ENCODE measurements at regions not wholly inside any gene's neighbourhood (a gene's known extent, or its start where the extent isn't known, plus 50 kb on each side); places are given as distances from the start of the nearest gene placed in this dataset.
A peak's percentile ranks its signal among the peaks of the same experiment; 100 is the strongest.

DNA sequence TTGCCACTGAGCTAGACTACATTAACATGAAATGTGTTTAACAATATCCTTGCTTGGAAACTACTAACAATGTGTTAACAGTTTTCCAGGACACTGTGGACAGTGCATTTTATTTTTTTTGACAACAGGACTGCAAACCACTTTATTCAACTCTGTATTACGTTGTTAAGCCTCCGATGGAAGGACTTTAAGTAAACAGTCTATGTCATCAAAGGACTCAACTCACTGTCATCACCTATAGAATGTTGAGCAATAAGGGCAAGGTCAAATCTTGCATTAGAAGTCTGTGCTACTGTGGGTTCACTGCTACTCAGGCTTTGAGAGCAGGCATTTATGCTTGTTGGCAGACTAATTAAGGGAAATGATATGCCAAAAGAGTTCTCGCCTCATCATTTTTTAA, 483.7 kb downstream of the FLRT2 start:
- no peak for DNase-seq (ENCODE audit: low read depth)

DNA sequence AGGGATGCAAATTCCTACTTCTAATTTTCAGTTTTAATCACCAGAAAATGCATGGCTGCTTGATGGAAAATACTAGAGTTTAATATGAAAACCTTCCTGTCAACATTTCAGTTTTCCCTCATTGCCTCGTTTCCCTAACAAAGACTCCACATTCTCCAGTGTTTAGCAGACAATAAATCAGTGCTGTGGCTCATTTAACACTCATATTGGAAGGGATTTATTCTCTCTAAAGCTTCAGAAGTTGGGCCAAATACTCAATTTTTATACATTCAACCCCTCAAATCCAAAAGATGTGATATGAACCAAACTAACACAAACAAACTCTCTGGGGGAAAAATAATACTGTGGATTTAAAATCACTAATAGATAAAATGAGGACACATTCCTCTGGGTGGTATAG, 482.5 kb downstream of the FLRT2 start:
- no peak for DNase-seq (ENCODE audit: low read depth)

DNA sequence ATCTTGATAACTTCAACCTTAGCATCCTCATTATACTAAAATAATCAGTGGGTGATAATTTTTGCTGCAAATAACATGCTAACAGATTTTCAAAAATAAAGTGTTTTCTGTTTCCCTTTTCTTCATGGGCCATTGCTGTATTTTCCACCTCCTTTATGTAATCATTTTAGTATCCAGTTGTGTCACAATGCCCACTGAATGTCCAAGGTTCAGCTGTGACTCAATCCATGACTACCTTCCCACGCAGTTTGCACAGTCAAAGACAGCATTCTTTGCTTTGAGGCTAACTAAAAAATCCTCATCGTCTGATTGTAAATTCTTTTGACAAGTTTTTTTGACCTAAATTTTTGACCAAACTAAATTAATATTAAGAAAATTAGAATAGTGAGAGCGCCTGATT, 474.1 kb downstream of the FLRT2 start:
- no peak for DNase-seq (ENCODE audit: low read depth)

DNA sequence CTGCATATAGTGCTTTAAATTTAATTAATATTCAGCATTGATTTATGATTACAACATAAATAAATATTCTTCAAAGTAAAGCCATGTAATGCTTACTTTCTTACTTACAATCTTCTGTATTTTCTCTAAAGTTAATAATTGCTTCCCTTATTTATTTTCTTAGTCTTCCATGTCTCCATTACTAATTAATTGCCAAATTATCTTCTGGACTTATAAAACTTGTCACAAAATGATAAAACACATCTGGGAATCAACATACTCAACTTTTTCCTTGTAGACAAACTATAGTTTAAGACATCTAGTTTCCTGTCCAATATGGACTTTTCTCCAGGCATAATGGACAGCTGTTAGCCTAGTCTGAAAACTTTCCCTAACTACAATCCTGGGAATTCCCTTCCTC, 466.6 kb downstream of the FLRT2 start:
- no peak for DNase-seq (ENCODE audit: low read depth)

DNA sequence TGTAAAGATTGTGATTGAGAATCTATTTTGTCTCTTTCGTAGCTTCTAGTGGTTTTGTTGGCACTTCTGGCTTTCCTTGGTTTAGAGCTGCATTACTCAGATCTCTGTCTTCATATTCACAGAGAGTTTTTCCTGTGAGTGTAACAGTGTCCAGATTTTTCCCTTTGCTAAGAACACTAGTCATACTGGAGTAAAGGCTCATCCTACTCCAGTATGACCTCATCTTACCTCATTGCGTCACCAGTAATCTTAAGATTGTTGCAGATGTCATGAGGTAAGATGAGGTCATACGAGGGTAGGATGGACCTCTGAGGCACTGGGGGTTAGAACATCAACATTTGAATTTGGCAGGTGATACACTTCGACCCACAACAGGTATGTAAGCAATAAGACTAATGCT, 461.2 kb downstream of the FLRT2 start:
- no peak for DNase-seq (ENCODE audit: low read depth)

DNA sequence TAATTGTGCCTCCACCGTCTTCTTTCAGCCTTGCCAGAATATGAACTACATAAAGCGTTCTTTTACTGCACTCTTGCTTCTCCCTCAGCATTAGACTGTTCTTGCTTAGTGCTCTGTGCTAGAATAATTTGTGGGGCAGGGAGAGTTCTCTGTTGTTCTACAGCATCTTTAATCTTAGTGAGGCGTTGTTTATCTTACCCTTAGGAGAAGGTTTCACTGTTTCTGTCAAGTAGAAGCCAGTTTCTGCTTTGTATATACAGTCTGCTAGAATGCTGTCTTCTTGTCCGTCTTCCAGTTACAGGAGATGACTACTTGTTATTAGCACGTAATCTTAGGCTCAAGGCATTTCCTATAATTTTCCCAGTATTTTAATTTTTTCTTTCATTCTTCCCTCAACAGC, 458.0 kb downstream of the FLRT2 start:
- no peak for DNase-seq (ENCODE audit: low read depth)

DNA sequence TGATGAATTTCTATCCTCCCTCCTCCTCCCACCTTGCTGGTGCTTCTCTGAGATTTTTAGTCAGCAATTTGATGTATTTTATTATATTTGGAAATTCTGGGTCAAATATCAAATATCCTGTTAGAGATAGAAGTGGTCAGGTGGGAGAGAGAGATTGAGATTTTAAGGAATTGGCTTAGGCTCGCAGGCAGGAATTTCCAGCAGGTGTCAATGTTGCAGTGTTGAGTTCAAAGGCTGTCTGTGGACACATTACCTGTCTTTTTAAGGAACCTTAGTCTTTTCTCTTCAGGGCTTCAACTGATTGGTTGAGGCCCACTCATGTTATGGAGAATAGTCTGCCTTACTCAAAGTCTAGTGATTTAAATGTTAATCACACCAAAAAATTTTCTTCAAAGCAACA, 457.3 kb downstream of the FLRT2 start:
- no peak for DNase-seq (ENCODE audit: low read depth)

DNA sequence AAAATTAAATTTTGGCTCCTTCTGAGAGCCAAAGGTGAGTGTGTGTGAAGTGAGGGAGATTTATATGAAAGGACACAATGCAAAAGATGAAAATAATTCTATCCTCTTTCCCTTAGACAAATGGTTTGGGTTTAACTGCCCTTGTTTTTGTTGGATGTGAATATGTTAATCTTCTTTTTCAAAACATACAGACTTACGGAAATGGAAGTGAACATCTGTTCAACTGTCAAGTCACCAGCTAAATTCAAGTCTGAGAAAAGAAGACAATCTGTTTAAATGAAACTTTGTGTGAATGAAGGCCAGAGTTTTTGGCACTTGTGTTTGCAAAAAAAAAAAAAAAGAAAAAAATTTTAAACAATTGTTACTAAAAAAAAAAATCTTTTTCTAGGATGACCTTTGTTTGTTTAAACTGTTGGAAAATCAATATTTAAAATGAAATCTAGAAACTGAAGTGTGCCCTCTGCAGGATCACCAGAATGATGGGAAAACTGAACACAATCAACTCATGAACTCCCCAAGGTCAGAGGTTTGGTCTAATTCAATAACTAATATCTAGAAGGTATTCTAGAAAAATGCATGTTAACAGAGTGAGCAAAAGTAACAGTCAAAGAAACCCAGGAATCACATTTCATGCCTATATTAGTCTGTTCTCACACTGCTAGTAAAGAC, 448.8 kb downstream of the FLRT2 start:
- no peak for DNase-seq (ENCODE audit: low read depth)

DNA sequence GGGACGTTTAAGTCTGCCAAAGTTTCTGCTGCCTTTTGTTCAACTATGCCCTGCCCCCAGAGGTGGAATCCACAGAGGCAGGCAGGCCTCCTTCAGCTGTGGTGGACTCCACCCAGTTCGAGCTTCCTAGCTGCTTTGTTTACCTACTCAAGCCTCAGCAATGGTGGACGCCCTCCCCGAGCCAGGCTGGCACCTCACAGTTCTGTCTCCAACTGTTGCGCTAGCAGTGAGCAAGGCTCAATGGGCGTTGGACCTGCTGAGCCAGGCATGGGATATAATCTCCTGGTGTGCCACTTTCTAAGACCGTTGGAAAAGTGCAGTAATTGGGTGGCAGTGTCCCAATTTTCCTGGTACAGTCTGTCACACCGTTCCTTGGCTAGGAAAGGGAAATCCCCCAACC, 444.7 kb downstream of the FLRT2 start:
- no peak for DNase-seq (ENCODE audit: low read depth)

DNA sequence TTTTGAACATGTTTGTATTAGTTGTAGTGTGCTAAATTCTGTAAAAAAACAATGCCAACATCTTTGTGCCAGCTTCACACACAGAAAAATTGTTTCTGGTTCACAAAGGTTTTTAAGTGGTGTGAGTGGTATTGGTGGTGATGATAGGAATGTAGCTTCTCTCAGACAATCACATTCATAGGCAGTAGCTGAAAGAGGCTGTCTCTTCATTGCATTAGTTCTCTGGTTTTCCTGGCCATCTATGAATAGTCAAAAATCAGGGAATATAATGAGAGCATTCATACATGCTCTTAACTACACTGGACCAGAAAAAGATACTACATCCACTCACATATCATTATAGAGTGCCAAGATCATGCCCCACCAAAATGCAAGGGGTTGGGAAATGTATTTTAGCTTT, 433.5 kb downstream of the FLRT2 start:
- DNase-seq (ENCODE audit: low read depth) = no peak

DNA sequence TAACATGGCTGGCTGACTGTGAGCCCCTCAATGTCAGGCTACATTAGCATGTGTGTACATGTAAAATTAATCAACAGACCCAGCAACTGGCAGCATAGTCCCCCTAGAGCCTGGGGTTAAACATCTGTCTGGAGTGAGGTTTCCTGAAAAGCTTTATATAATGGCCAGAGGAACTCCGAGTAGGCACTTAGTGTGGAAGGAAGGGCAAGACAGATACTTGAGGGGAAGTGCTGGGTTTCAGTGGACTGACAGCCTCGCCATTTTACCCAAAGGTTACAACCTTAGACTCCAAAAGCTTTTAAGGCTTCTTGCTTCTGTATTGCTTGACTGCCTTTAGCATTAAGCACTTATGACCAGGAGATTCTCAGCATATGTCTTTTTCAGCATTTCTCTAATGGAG, 430.8 kb downstream of the FLRT2 start:
- DNase-seq (ENCODE audit: low read depth) = no peak

DNA sequence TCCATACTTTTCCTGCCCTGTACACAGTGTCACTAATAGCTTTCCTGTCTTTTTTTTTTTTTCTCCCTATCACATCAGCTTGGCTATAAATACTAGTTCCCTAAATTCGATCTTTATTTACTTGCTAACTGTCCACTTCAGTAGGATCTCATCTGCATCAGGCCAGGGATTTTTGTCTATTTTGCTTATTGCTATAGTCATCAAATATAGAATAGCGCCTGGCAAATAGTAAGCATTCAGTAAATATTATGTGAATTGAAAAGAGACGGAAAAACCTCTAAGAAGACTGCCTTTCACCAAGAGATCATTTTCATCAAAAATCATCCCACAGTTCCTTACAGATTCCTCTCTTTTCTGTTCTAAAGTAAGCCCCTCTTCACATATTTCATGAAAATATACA, 429.1 kb downstream of the FLRT2 start:
- DNase-seq (ENCODE audit: low read depth) = no peak

DNA sequence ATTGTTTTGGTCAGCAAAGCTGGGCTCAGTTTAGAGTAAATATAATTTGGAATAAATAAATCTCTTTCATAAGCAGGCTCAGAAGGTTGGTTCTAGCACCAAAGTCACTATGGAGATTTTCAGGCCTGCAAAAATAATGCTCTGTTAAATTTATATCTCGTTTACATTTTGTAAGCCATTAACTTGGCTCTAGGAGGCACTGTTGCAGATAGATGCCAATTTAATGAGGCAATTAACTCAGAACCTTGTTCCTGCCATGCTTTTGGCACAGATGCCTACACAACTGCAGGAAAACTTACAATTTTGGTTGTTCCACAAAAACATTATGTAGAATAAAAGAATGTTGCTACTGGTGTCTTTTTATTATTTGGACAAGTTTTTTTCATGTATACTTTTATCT, 428.1 kb downstream of the FLRT2 start:
- DNase-seq (ENCODE audit: low read depth) = no peak

DNA sequence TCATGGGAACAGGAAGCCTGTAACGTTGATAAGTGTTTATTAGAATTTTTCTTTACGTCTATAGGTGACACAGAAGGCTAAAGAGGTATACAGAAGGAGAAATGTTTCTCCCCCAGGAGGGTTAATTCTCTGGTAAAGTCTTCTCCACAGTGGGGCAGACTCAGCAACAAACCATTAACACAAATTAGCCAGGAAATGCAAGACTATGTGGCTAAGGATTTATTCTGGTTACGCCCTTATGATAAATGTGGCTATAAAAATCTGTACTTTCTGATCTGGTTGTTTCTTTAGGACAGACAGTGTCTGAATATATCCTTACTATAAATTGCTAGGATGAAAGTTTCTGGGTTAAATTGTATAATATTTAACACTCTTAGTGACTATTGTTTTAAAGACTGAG, 423.3 kb downstream of the FLRT2 start:
- DNase-seq (ENCODE audit: low read depth) = no peak

DNA sequence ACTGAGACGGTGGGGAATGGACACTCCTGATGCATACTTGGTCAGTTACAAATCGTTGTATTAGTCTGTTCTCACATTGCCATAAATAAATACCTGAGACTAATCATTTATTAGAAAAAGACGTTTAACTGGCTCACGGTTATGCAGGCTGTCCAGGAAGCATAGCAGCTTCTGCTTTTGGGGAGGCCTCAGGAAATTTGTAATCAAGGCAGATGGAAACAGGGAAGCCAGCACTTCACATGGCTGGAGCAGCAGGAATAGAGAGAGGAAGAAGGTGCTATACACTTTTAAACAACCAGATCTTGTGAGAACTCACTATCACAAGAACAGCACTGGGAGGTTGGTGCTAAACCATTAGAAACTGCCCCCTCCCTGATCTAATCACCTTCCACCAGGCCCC, 418.2 kb downstream of the FLRT2 start:
- no peak for DNase-seq (ENCODE audit: low read depth)

DNA sequence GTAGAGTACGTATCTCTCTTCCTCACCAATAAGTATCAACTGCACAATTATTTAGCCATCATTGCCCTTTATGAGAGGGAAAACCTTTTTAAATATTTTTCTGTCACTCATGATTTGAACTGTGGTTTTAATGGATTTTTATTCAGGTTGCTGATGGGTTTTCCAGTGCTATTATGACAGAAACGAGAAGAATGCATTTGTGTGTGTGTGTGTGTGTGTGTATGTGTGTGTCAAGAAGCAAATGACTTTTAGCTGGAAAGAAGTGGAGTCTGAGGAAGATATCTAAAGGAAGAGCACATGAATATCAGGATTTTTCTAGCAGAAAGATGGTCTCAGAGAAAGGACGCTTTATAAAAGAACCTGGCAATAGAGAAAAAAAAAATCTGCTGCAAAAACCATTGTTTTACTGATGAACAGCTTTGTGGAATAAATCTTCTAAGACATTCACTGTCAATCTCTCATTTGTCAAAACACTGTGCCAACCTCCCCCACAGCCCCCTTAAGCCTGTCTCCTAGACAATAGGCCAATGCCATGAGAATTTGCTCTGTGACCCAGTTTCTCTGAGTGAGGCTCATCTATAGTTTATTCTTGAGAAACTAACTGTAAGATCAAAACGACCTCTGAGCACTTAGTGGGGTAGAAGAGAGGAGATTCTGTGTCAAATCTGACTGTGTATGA, 417.7 kb downstream of the FLRT2 start:
- no peak for DNase-seq (ENCODE audit: low read depth)

DNA sequence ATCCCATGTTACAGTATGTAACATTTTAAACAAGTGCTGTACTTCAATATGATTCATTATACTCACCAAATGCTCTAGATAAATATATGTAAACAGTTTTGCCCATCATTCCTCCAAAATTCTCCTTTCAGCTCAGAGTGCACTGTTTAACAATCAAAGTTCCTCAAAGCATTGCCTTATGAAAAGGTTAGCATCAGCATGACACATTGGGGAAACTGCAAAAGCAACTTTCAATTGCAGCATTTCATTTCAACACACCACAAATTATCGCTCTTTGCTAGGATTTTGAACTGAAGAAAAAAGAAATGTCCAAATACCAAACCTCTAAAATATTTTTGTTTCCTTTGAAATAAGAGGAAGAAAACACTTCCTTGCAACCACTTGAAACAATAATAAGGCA, 413.2 kb downstream of the FLRT2 start:
- DNase-seq (ENCODE audit: low read depth) = no peak

DNA sequence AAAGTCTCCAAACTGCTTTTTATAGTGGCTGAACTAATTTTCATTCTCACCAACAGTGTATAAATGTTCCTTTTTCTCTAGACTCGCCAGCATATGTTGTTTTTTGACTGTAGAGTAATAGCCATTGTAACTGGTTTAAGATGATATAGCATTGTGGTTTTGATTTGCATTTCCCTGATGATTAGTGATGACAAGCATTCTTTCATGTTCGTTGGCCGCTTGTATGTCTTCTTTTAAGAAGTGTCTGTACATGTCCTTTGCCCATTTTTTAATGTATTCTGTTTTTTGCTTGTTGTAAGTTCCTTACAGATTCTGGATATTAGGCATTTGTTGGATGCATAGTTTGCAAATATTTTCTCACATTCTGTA, 404.9 kb downstream of the FLRT2 start:
- no peak for DNase-seq (ENCODE audit: low read depth)

DNA sequence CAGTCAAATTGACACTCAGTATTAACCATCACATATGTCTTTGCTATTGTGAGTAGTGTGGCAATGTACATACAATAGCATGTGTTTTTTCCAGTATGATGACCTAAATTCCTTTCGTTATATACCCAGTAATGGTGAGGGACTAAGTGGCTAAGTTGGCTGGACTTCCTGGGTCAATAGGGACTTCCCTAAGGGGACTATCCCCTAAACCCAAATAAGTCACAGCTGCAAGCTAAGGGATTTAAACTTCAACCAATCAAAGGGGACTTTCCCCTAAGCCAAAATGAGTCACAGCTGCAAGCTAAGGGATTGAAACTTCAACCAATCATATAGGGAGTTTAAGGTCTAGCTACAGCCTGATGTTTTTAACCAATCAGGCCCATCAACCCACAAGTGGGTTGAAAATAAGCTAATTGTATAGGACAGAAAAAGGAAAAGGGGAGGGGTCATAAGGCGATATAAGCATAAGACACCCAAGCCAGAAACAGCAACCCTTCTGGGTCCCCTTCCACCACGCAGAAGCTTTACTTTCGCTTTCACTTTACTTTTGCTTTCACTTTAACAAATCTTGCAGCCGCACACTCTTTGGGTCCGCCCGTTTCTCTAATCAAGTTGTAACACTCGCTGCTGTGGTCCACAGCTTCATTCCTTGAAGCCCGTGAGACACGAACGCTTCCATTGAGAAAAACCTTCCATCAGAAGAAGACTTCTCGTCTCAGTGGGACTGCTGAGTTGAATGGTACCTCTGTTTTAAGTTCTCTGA, 404.4 kb downstream of the FLRT2 start:
- DNase-seq (ENCODE audit: low read depth) = peak; percentile 79

DNA sequence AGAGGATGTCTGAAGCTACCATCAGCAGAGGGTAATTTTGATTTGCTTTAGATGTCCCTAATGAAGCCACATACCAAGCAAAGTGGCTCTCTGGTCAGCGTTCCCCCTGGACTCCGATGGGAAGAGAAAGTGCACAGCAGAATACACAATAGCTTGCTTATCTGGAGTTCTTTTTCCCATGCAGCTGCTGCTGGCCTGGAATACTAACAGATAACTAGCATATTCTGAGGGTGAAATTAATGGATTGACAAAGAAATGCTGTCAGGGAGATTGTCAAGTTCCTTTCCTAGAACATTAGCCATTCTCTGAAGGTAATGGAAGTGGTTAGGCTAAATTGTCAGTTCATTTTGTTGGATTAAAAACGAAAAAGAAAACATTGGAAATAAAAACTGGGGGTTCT, 391.3 kb downstream of the FLRT2 start:
- no peak for DNase-seq (ENCODE audit: low read depth)

DNA sequence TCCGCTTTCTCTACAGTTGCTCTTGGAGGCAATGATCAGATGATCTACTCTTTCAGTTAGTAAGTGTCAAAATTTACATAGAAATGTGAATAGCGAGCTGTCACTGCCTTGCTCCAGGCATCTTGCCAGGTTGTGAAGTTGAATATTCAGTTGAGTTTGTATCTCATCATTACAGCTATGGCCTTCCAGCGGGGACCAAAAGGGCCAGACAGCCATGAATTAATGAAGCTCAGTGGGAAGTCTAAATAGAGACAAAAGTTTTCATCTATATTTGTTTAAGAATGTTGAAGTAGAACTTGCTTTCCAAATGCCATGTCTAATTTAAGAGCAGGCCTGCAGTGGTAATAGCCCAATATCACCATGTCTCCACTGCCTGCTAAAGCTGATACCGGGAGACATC, 387.8 kb downstream of the FLRT2 start:
- no peak for DNase-seq (ENCODE audit: low read depth)

DNA sequence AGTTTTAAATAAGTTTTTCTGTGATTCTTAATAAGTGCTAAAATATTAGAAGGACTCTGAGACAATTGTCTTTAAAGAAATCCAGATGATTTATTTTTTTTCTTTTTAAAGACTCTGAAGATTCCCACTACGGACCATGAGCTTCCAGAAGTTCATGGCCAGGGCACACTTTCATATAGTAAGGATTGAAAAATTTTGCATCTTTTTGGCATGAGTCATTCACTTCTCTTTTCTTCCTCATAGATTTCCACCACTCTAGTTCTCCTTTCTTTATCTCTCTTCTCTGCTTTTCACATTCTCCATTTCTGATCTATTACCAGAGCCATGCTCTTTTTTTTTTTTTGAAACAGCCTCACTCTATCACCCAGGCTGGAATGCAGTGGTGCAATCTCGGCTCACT, 385.8 kb downstream of the FLRT2 start:
- DNase-seq (ENCODE audit: low read depth) = no peak

DNA sequence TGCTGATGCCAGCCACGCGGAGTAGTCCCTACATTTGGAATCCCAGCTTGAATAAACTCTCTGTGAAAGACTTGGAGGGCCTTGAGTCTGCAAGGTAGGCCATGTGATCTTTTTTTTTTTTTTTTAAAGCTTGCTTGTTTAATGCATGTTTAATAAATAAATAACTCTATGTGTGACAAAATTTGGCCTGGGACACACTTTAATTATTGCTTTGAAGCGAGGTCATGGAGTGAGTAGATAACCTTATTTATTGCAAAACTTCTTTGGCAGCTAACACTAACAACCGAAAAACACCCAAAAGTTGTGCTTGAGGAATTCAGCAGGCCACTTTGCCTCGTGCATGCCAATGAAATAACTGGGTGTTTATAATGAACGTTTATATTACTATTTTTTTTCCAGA, 382.2 kb downstream of the FLRT2 start:
- no peak for DNase-seq (ENCODE audit: low read depth)

Data from RPMI7951 (cell line).